ENCODE measurements at regions not wholly inside any gene's neighbourhood (a gene's known extent, or its start where the extent isn't known, plus 50 kb on each side); places are given as distances from the start of the nearest gene placed in this dataset.

DNA sequence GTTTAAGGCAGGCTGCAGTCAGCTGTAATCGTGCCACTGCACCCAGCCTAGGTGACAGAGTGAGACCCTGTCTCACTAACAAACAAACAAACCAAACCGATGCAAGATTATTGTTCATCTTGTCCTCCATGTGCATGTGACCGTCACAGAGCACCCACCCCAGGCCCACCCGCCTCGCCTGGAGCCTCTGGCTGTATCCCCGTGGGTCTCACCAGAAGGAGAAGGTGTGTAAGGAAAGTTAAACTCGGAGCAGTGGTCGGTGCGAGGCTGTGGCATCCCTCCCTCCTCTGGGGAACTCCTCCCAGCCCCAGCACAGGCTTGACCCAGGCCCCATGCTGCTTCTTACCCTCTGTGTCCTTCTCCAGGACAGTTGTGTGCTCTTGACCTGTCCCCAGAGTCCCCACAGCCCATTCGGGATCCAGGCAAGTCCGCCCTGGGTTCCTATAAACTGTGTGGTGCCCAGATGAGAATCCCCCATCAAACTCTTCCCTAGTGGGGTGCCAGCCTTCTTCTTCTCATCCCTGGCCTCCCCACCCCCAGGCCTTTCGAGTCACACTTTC, 318.4 kb downstream of the AJAP1 start:
- TF ChIP-seq, protein P1, sequence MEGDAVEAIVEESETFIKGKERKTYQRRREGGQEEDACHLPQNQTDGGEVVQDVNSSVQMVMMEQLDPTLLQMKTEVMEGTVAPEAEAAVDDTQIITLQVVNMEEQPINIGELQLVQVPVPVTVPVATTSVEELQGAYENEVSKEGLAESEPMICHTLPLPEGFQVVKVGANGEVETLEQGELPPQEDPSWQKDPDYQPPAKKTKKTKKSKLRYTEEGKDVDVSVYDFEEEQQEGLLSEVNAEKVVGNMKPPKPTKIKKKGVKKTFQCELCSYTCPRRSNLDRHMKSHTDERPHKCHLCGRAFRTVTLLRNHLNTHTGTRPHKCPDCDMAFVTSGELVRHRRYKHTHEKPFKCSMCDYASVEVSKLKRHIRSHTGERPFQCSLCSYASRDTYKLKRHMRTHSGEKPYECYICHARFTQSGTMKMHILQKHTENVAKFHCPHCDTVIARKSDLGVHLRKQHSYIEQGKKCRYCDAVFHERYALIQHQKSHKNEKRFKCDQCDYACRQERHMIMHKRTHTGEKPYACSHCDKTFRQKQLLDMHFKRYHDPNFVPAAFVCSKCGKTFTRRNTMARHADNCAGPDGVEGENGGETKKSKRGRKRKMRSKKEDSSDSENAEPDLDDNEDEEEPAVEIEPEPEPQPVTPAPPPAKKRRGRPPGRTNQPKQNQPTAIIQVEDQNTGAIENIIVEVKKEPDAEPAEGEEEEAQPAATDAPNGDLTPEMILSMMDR (IDR thresholded peaks at IDR 0.05; ENCODE audit: insufficient read depth, low read depth, low read length, missing control alignments) = no peak
- no peak overlapping the region for H3K4me3 ChIP-seq (ENCODE audit: low read depth, low read length)
- no peak for DNase-seq (ENCODE audit: low read depth)

DNA sequence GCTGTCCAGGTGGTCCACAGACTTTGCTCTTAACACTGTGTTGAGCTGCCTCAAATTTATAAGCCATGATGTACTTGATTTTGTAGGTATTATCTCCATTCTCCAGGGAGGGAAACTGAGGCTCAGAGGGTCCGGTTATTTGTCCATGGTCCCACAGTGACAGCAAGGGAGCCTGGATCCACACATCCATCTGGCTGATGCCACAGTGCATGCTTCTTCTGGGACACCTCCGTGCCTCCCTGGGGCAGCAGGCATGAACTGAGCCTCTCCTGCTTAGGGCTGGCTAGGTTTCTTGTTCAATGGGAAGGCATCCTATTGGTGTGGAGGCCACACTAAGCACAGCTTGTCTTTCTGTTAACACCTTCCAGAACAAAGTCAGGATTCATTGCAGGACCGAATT, 317.3 kb downstream of the AJAP1 start:
- no peak for DNase-seq (ENCODE audit: low read depth)
- TF ChIP-seq, protein P1 (IDR thresholded peaks at IDR 0.05; ENCODE audit: insufficient read depth, low read depth, low read length, missing control alignments) = no peak
- H3K4me3 ChIP-seq (ENCODE audit: low read depth, low read length) = no peak overlapping the region

DNA sequence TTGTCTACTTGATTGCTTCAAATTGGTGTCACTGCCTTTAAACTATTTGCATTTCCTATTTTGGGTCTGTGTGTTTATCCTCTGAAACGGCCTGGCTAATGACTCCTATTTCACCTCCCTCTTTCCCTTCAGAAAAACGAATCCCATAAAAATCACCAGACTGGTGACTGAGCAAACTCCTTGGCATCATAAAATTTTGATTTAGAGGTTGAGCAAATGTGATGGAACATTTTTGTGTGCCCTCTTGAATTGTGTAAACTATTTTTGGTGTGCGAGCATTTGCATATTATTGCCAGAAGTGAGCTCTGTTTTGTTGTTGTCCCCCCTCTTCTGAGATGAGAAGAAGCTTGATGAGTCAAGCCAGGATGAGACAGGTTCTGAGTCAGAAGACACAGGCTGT, 316.1 kb downstream of the AJAP1 start:
- DNase-seq (ENCODE audit: low read depth) = no peak
- TF ChIP-seq, protein P1 (IDR thresholded peaks at IDR 0.05; ENCODE audit: insufficient read depth, low read depth, low read length, missing control alignments) = no peak
- no peak overlapping the region for H3K4me3 ChIP-seq (ENCODE audit: low read depth, low read length)

DNA sequence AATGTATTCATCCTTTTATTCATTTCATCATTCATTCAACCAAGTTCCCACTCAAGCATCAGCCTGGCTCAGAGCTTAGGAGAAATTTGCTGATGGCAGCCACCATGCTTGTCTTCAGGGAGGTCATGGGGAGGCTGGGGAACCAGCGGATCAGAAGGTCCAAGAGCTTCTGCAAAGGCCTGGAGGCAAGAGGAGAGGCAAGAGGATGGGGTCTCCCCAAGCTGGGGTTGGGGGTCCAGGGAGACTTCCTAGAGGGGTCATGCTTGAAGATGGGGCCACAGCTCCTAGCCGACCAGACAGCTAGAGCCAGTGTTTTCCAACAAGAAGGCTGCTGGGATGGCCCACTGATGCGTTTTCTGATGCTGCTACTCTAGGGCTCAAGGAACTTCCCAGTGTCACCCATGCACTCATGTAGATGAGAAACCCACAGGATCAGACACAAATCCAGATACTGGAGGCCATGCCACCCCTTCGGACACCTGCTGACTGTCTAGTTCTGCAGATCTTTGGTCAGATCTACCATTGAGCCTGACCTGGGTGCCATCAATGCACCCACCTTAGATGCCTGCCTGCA, 315.2 kb downstream of the AJAP1 start:
- H3K4me3 ChIP-seq (ENCODE audit: low read depth, low read length) = no peak overlapping the region
- no peak for DNase-seq (ENCODE audit: low read depth)

DNA sequence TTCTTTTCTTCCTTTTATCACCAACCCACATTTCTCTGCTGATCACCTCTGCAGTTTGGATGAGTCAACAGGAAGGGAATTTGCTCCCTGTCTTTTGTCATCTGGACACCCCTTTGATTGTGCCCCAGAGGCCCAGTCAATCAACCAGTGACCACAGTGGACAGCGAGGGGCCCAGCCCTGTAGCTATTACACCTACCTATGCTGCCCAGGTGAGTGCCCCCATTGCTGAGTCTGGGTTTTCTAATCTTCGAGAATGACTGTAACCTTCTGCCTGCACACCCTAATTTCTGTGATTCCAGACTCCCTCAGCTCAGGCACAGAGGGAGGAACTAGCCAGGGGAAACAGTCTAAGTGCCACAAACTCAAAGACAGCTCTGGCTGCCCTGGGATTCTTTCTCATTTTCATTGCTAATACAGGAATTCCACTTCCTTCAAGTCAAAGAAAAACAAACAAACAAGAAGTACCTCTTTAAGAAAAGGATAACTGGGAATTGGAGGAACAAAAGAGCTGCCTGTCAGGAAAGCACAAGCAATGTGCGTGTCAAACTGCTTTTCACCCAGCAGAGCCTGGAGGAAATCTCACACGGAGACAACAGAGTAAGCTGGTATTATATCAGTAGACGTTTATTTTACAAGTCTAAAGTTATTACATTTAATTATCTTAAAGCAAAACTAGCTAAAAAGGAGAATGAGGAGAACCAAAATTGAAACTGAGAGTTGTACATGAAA, 311.1 kb downstream of the AJAP1 start:
- TF ChIP-seq, protein P1 (IDR thresholded peaks at IDR 0.05; ENCODE audit: insufficient read depth, low read depth, low read length, missing control alignments) = no peak
- DNase-seq (ENCODE audit: low read depth) = no peak
- no peak overlapping the region for H3K4me3 ChIP-seq (ENCODE audit: low read depth, low read length)

More for the DNA sequence above, 315.2 kb downstream of the AJAP1 start:
- TF ChIP-seq, protein P1 (IDR thresholded peaks at IDR 0.05; ENCODE audit: insufficient read depth, low read depth, low read length, missing control alignments) = no peak

DNA sequence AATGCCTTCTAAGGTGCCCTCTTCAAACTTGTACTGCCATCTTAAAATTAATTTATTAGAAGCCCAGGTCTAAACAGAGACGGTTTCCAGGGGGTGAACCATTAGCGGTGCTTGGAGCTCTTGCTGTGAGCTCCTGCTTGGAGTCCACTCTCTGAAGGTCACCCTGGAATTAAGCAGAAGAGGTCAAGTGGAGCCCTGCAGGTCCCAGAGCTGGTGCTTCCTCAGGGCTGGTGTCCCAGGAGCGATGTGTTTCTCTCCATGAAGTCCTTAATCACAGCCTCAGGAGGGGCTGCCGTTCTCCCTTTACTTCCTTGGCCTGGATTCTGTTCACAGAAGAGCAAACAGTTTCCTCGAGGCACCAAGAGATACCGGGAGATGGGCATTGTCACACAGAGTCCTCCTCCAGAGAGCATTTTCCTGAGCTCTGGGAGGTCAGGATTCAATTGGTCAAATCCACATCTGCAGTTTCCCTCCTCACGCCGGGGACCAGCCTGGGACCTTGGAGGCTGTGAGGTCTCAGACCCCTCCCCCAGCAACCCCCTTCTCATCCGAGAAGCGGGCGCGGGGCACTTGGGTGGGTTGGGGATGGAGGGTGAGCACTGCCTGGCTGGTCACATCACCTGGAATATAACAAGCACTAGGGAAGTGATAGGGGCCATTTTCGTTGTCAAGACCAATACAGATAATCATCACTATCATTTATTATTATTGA, 310.4 kb downstream of the AJAP1 start:
- TF ChIP-seq, protein P1 (IDR thresholded peaks at IDR 0.05; ENCODE audit: insufficient read depth, low read depth, low read length, missing control alignments) = no peak
- H3K4me3 ChIP-seq (ENCODE audit: low read depth, low read length) = no peak overlapping the region
- no peak for DNase-seq (ENCODE audit: low read depth)

Data from GM12865 (cell line).